ENCODE measurements at regions not wholly inside any gene's neighbourhood (a gene's known extent, or its start where the extent isn't known, plus 50 kb on each side); places are given as distances from the start of the nearest gene placed in this dataset.

- TF ChIP-seq, protein P1, sequence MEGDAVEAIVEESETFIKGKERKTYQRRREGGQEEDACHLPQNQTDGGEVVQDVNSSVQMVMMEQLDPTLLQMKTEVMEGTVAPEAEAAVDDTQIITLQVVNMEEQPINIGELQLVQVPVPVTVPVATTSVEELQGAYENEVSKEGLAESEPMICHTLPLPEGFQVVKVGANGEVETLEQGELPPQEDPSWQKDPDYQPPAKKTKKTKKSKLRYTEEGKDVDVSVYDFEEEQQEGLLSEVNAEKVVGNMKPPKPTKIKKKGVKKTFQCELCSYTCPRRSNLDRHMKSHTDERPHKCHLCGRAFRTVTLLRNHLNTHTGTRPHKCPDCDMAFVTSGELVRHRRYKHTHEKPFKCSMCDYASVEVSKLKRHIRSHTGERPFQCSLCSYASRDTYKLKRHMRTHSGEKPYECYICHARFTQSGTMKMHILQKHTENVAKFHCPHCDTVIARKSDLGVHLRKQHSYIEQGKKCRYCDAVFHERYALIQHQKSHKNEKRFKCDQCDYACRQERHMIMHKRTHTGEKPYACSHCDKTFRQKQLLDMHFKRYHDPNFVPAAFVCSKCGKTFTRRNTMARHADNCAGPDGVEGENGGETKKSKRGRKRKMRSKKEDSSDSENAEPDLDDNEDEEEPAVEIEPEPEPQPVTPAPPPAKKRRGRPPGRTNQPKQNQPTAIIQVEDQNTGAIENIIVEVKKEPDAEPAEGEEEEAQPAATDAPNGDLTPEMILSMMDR (conservative IDR thresholded peaks at IDR 0.05; ENCODE audit: low read length) = no peak
- TF ChIP-seq EZH2phosphoT487 (IDR thresholded peaks at IDR 0.05; ENCODE audit: borderline replicate concordance) = no peak
Measured at GRCh38 chr2:219912491-219912921, 285.1 kb downstream of the SLC4A3 start.

Measured in Loucy (cell line).